ENCODE measurements at regions not wholly inside any gene's neighbourhood (a gene's known extent, or its start where the extent isn't known, plus 50 kb on each side); places are given as distances from the start of the nearest gene placed in this dataset.

DNA sequence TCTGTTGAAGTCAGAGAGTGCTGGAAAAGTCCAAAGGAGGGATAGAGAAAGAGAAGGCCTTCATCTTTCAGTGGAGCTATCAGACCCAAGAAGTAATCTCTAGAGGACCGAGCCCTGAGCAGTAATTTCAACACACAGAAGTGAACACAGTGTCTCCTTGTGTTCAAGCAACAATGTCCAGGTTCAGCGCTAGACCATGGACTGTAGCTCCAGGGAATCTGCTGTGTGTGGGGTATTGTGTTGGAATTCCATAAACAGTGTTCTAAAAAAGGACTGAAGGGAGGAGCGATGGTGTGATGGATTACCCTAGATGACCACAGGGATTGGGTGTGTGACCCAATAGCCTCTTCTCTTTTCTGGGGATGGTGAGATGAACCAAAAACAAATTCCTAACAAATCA lies 165.9 kb downstream of the BLID start:
- TF ChIP-seq CTCF (IDR thresholded peaks at IDR 0.05; ENCODE audit: insufficient read depth, low read length, poor library complexity, severe bottlenecking) (no peak), EZH2phosphoT487 (conservative IDR thresholded peaks at IDR 0.05; ENCODE audit: low read length) (no peak)

Measured in SU-DHL-6 (cell line).